HT1080 (cell line): ENCODE measurements at regions not wholly inside any gene's neighbourhood (a gene's known extent, or its start where the extent isn't known, plus 50 kb on each side); places are given as distances from the start of the nearest gene placed in this dataset.
"Not testable (repeated sequence)": the region's sequence is repeated elsewhere in the genome, so short reads cannot be mapped to it uniquely, and the experiment has no call there.

Source experiments
- DNase-seq: peaks from one replicate; pipeline ENCODE4 v3.0.0-alpha.2; 2015; ENCODE audit warnings: low read depth

GRCh38 chr5:112026879-112027278 lies 269.9 kb upstream of the NREP start:
- not testable (repeated sequence) for DNase-seq

- DNase-seq, result no peak
Measured at GRCh38 chr5:112025757-112026156, 268.8 kb upstream of the NREP start.

DNA sequence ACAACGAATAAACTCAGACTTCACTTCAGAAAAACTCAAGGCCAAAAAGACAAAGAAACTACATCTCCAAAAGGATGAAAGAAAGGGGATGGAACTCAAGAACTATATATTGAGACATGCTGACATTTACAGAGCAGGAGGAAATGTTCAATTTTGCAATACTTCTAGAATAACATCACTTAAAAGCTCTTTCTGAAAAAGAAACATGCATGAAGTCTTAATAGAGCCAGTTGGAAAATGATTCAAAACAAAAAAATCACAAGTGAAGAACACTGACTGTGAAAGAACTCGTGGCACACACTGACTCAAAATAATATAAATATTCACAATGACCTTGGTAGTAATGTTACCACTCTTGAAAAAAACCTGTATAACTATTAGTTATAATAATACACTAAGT lies 267.8 kb upstream of the NREP start:
- DNase-seq, result no peak

- no peak for DNase-seq
Measured at GRCh38 chr5:112024221-112024620, 267.2 kb upstream of the NREP start.

DNA sequence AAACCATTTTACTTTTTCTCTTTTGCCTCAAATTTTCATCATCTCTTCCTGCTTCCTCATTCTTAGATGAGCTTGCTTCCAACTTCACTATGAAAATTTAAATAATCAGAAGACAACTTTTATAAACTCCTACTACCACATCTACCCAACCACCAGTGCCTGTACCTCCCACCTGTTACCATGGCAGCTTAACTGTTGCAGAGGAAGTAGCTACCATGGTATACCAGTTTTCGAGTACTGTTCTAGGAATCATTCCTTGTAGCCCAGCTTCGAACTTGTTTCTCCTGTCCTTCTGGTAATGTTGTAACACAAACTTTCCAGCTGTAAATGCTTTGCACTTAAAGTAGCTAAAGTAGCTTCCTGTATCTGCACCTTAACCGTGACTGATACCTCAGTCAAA lies 266.8 kb upstream of the NREP start:
- DNase-seq, result no peak

GRCh38 chr5:112018846-112019245 lies 261.9 kb upstream of the NREP start:
- no peak for DNase-seq

- no peak for DNase-seq
Measured at GRCh38 chr5:112016980-112017379, 260.0 kb upstream of the NREP start.

DNA sequence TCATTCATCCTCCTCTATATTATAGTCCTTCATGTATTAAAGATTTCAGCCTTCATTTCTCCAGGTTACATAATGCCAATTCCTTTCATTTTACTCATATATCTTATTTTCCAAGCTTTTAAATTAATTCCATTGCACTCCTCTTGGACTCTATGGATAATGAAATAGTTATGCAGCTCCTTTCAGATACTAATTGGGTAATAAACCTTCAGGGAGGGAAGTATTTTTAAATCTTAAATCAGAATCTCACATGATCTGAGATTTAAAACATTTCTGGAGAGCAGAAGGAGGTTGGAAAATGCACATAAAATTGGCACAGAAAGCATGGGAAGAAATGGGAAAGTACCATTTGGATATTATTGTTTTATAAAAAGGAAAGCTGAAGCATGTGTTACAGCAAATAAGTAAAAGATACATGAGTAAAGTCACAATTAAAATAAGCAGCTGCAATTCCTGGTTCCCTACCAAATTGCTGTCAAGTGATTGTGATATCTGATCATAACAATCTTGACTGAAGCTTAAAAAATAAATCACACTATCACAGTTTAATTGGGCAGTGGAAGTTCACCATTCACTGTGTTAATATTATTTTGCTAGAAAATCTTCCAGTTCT lies 257.9 kb upstream of the NREP start:
- no peak for DNase-seq

- DNase-seq, result no peak
Measured at GRCh38 chr5:112013660-112014059, 256.7 kb upstream of the NREP start.

GRCh38 chr5:112012104-112012503 lies 255.1 kb upstream of the NREP start:
- DNase-seq, result no peak

DNA sequence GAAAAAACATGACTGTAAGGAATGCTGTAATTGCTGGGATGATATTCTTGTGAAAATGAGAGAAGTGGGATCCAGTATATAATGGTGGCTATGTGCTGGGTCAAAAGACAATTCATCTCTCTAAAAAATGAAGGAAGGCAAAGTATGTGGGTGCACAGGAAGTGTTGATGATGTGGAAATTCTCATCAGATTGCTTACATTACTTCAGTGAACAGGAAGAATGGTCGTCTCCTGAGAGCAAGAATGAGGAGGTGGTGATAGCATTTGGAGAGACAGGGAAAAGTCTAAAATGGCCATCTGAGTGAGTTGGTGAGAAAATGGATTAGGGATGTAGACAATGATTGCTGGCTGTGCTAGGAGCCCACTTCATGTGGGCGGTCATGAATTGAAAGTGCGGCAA lies 253.5 kb upstream of the NREP start:
- no peak for DNase-seq

- peak; percentile 70 for DNase-seq
Measured at GRCh38 chr5:112006721-112007120, 249.7 kb upstream of the NREP start.

DNA sequence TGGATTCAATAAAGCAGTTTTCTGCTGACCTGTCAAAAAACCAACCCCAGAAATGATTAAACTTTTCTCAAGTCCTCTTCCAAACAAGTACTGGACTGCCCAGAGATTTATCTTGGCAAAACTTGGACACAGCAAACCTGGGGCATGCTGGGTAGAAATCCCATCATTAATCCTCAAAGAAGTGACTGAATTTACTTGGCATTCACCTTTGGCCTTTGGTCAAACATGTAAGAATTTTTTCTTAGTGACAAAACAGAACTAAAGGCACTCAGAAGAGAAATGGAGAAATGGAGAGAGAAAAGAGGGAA lies 248.6 kb upstream of the NREP start:
- DNase-seq, result no peak

DNA sequence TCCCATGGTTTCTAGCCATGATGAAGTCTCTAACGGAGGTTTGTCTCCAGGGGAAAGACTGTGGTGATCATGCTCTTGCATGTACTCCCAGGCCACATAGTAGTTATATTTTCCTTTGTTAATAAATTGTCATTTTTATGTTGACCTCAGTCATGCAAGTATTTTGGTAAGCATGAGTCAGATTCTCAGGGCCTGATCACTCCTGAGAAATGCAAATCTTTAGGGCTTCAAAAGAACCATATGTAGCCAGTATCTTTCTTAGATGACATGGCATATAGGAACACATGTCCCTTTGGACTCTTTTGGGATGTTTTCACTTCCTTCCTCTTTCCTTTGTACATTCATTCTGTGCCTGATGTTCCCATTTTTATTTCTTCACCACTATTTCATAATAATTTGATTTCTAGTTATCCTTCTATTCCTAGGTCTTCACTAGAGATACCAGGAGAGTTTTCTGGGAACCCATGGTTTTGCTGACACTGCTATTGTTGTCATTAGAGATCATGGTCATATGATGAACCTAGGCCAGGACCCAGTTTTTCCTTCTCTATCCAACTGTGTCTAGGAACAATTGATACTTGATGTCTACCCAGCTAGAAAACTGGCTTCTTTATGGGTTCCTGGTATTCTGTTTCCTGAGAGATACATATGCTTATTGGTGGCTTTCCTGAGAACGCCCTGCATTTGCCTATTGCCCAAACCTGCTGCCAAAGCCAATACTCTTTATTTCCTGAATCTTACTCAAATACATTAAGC lies 248.1 kb upstream of the NREP start:
- DNase-seq, result peak; percentile 60

GRCh38 chr5:112002376-112002775 lies 245.4 kb upstream of the NREP start:
- DNase-seq, result no peak

DNA sequence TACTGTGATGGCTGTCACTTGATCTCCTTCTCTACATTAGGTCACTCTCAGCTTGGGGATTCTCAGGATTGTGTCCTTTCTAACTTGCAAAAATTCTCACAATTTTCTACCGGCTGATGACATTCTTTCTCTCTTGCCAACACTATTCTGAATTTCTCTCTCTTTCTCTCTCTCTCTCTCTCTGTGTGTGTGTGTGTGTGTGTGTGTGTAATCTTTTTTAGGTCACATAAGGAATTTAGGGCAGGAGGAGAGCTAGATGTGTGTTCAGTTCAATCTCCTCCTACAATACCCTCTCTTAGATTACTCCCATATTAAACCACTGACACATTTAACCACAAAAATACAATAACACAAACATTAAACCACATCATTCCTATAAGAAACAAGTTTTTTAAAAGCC lies 242.3 kb upstream of the NREP start:
- peak; percentile 44 for DNase-seq

DNA sequence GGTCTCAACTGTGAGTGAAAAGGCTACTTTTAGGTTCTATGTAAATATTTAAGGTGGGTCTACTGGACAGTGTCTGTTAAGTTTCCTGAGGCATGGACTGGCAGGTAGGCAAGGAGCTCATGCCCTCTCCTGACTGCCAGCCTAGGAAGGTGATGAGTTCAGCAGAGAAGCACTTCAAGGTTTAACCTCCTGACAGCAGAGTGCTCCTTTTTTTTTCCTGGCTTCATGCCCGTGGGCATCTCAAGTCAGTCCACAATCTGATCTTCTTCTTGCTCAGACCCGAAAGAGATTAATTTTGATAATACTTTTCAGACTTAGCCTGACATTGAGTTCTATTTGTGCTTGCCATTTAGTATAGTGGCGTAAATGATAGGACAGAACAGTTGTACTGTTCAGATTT lies 241.9 kb upstream of the NREP start:
- DNase-seq, result peak; percentile 16

DNA sequence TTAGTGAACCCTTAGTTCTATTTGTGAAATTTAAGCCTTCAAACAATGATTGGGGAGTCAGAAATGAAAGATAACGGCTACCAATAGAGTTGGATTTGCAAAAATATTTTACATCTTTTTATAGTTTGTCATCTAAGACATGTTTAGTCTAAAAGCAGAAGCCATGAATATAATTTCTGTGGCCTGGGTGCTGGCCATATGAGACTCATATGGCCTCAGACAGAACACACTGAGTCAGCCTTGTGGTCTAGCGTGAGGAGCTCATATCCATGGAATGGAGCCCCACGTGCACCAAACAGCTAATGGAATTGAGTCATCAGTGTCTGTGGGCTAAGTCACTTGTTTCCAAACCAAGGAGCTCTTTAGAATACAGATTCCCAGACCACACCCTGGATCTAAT lies 240.7 kb upstream of the NREP start:
- peak; percentile 99 for DNase-seq

- no peak for DNase-seq
Measured at GRCh38 chr5:111997308-111997707, 240.3 kb upstream of the NREP start.

DNA sequence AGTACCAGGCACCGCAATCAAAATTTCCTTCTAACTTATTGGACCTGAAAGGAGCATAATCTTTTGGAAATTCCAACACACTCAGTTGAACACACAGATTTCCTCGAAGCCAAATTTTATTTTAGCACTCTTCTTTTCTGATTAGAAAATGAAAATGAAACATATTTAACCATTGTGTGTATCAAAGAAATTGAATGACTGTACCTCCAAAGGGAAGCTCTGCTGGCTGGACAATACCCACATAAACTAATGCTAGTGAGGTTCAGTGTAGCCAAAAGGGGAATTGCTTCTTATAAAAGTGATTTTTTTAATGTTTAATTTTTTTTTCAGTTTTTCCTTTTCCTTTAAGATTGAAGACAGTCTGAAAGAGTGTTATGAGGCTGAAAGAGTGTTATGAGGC lies 239.6 kb upstream of the NREP start:
- no peak for DNase-seq

GRCh38 chr5:111995701-111996100 lies 238.7 kb upstream of the NREP start:
- no peak for DNase-seq

DNA sequence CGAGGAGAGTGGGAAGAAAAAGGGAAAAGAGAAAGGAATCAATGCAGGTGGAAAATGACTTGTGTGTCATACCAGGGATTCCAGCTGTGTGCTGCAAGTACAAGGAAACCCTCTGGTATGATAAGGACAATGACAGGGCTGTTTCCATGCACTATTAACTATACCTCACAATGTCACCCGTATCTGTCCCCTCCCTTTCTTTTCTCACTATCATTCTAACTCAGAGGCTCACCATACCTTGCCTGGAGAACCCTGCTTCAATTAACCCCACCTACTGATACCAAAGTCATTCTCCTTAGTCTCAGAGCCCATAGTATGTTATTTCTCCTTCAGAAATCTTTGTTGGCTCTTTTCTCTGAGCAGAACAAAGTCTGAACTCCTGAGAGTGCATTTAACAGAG lies 236.2 kb upstream of the NREP start:
- DNase-seq, result no peak

DNA sequence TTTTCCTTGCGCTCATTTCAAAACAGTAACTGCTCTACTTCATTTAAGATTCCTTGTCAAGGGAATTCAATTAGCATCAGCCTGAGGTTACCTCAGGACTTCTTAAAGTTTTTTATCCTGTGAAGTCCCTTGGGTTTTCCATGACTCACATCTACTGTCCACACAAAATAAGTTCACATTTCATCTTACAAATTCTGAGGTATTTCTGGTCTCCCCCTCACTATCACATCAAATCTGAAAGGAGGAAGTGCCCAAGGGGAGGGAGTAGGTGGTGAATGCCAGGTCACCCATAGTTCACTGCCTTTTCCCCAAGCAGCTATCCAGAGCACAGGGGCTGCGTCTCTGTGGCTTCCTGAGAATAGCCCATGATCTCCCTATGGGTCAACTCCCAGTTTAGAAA lies 227.1 kb upstream of the NREP start:
- peak; percentile 84 for DNase-seq

- DNase-seq, result no peak
Measured at GRCh38 chr5:111983459-111983858, 226.5 kb upstream of the NREP start.
